Mesodermal cell (in vitro differentiated cells): ENCODE measurements at regions not wholly inside any gene's neighbourhood (a gene's known extent, or its start where the extent isn't known, plus 50 kb on each side); places are given as distances from the start of the nearest gene placed in this dataset.
"Not testable (repeated sequence)": the region's sequence is repeated elsewhere in the genome, so short reads cannot be mapped to it uniquely, and the experiment has no call there.

Source experiments
- H3K27ac ChIP-seq: 2 replicates; pipeline ENCODE4 v1.7.0; 2013; ENCODE audit warnings: mild to moderate bottlenecking, low read depth, low read length, moderate library complexity; ENCODE audit not compliant: severe bottlenecking
- H3K36me3 ChIP-seq: 2 replicates; pipeline ENCODE4 v1.7.1; 2013; ENCODE audit warnings: mild to moderate bottlenecking, low read length, moderate library complexity; ENCODE audit not compliant: control insufficient read depth, insufficient read depth
- H3K4me1 ChIP-seq: one replicate; pipeline ENCODE4 v1.7.1; 2013; ENCODE audit warnings: mild to moderate bottlenecking, low read length; ENCODE audit not compliant: insufficient read depth, control insufficient read depth, poor library complexity, severe bottlenecking
- H3K4me3 ChIP-seq: 2 replicates; pipeline ENCODE4 v1.7.0; 2013; ENCODE audit warnings: low read length, control low read depth, mild to moderate bottlenecking; ENCODE audit not compliant: insufficient read depth, poor library complexity, severe bottlenecking; ENCODE audit errors: extremely low read depth
- H3K9me3 ChIP-seq: 2 replicates; pipeline ENCODE4 v1.7.1; 2013; ENCODE audit warnings: mild to moderate bottlenecking, low read length, moderate library complexity; ENCODE audit not compliant: control insufficient read depth
- WGBS, 2 experiments: methylation state at CpG; one replicate each; pipeline ENCODE4 v1.1.5; 2013; ENCODE audit warnings: missing lambda C conversion rate in 2 of 2; ENCODE audit not compliant: insufficient coverage in 2 of 2; 5-methylcytosine and 5-hydroxymethylcytosine counted together

DNA sequence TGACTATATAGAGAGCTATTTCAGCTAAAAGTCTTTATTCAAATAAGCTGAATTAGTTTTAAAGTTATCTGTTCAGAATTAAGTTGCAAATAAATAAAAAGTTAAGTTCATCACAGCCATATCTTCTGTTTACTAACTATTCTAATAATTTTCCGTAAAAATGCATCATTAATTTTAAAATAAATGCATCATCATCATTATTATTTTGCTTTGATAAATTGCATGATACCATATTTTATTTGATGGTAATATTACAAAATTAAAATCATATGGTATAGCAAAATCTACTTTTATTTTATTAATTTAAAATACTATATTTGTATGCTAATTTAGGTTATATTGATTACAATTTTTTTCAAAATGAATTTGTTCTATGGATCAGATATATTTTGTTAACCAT, 357.3 kb upstream of the NDST4 start:
- no peaks in the 10 kb centered on the region for H3K36me3 ChIP-seq
- WGBS, 2 experiments = no CpG with 5 or more reads among the region's 1 CpG
- H3K4me1 ChIP-seq = no peaks in the 10 kb centered on the region
- no peaks in the 10 kb centered on the region for H3K9me3 ChIP-seq
- H3K4me3 ChIP-seq = no peak overlapping the region
- no peak overlapping the region for H3K27ac ChIP-seq

- H3K9me3 ChIP-seq, H3K27ac ChIP-seq, H3K4me1 ChIP-seq, H3K4me3 ChIP-seq, H3K36me3 ChIP-seq: not testable (repeated sequence)
- 82 to 85% methylated on average over 3 to 4 of the region's 4 CpGs for WGBS, 2 experiments
These were observed 345.9 kb upstream of the NDST4 start for GRCh38 chr4:115459301-115459700.

GRCh38 chr4:115456231-115456630, 342.8 kb upstream of the NDST4 start:
- no CpG with 5 or more reads among the region's 1 CpG for WGBS, 2 experiments
- Histone ChIP-seq H3K36me3 (no peaks in the 10 kb centered on the region), H3K4me3 (no peak overlapping the region), H3K9me3 (no peaks in the 10 kb centered on the region), H3K4me1 (peaks cover 3% of the 10 kb centered on the region), H3K27ac (no peak overlapping the region)

GRCh38 chr4:115454228-115454627, 340.8 kb upstream of the NDST4 start:
- no peak overlapping the region for H3K27ac ChIP-seq
- peaks cover 3% of the 10 kb centered on the region for H3K4me1 ChIP-seq
- WGBS, 2 experiments = 100% methylated on average over 2 of the region's 2 CpGs; no CpG with 5 or more reads in 1 of the 2 experiments
- no peak overlapping the region for H3K4me3 ChIP-seq
- H3K9me3 ChIP-seq = no peaks in the 10 kb centered on the region
- no peaks in the 10 kb centered on the region for H3K36me3 ChIP-seq

- H3K4me3 ChIP-seq = no peak overlapping the region
- H3K36me3 ChIP-seq = no peaks in the 10 kb centered on the region
- 100% methylated on average over 1 of the region's 1 CpG; no CpG with 5 or more reads in 1 of the 2 experiments for WGBS, 2 experiments
- no peak overlapping the region for H3K27ac ChIP-seq
- H3K9me3 ChIP-seq = no peaks in the 10 kb centered on the region
- H3K4me1 ChIP-seq = peaks cover 3% of the 10 kb centered on the region
These were observed 340.0 kb upstream of the NDST4 start for GRCh38 chr4:115453416-115453815.

DNA sequence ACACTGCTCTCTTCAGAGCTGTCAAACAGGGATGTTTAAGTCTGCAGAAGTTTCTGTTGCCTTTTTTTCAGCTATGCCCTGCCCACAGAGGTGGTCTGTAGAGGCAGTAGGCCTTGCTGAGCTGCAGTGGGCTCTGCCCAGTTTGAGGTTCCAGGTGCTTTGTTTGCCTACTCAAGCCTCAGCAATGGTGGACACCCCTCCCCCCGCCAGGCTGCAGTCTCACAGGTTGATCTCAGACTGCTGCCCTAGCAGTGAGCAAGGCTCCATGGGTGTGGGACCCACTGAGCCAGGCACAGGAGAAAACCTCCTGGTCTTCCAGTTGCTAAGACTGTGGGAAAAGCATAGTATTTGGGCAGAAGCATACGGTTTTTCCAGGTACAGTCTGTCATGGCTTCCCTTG, 338.8 kb upstream of the NDST4 start:
- not testable (repeated sequence) for H3K27ac ChIP-seq, H3K4me3 ChIP-seq, H3K4me1 ChIP-seq, H3K9me3 ChIP-seq, H3K36me3 ChIP-seq
- 100% methylated on average over 1 to 2 of the region's 2 CpGs for WGBS, 2 experiments

- 100% methylated on average over 1 of the region's 3 CpGs for WGBS, 2 experiments
- Histone ChIP-seq H3K36me3 (no peaks in the 10 kb centered on the region), H3K4me1 (no peaks in the 10 kb centered on the region), H3K4me3 (no peak overlapping the region), H3K27ac (no peak overlapping the region), H3K9me3 (no peaks in the 10 kb centered on the region)
These were observed 324.3 kb upstream of the NDST4 start for GRCh38 chr4:115437739-115438138.

DNA sequence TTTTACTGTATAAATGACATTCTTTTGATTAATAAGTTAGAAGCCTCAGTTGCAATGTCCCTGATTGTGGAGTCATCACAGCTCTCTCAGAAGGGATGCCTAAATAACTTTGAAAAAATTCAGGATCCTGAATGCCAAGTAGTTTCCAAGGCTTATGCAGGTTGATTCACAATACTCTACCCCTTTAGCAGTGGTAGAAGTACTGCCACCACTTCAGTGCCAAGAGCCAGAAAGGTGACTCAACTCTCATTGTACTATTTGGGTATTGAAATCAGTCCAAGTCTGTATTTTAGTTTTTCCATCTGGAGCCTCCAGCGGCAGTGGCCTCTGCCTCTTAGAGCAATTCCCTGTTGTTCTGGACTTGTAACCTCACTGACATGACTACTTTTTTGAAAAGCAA, 320.1 kb upstream of the NDST4 start:
- WGBS, 2 experiments = 88 to 100% methylated on average over 1 of the region's 1 CpG

GRCh38 chr4:115430024-115430423, 316.6 kb upstream of the NDST4 start:
- H3K36me3 ChIP-seq = no peaks in the 10 kb centered on the region
- WGBS, 2 experiments = no CpG with 5 or more reads among the region's 3 CpGs
- no peaks in the 10 kb centered on the region for H3K9me3 ChIP-seq
- H3K27ac ChIP-seq = no peak overlapping the region
- no peak overlapping the region for H3K4me3 ChIP-seq
- no peaks in the 10 kb centered on the region for H3K4me1 ChIP-seq

More for the DNA sequence above, 320.1 kb upstream of the NDST4 start:
- Histone ChIP-seq H3K4me3 (no peak overlapping the region), H3K4me1 (no peaks in the 10 kb centered on the region), H3K27ac (no peak overlapping the region), H3K36me3 (no peaks in the 10 kb centered on the region), H3K9me3 (no peaks in the 10 kb centered on the region)

- Histone ChIP-seq H3K36me3 (no peaks in the 10 kb centered on the region), H3K4me3 (no peak overlapping the region), H3K4me1 (no peaks in the 10 kb centered on the region), H3K27ac (no peak overlapping the region), H3K9me3 (peaks cover 4% of the 10 kb centered on the region)
- 71 to 86% methylated on average over 1 of the region's 1 CpG for WGBS, 2 experiments
These were observed 315.0 kb upstream of the NDST4 start for GRCh38 chr4:115428455-115428854.

- H3K4me1 ChIP-seq = no peaks in the 10 kb centered on the region
- WGBS, 2 experiments = 88% methylated on average over 1 of the region's 1 CpG; no CpG with 5 or more reads in 1 of the 2 experiments
- H3K9me3 ChIP-seq = peaks cover 4% of the 10 kb centered on the region
- H3K4me3 ChIP-seq = no peak overlapping the region
- no peak overlapping the region for H3K27ac ChIP-seq
- H3K36me3 ChIP-seq = no peaks in the 10 kb centered on the region
These were observed 311.4 kb upstream of the NDST4 start for GRCh38 chr4:115424852-115425251.
